ENCODE measurements at regions not wholly inside any gene's neighbourhood (a gene's known extent, or its start where the extent isn't known, plus 50 kb on each side); places are given as distances from the start of the nearest gene placed in this dataset.

DNA sequence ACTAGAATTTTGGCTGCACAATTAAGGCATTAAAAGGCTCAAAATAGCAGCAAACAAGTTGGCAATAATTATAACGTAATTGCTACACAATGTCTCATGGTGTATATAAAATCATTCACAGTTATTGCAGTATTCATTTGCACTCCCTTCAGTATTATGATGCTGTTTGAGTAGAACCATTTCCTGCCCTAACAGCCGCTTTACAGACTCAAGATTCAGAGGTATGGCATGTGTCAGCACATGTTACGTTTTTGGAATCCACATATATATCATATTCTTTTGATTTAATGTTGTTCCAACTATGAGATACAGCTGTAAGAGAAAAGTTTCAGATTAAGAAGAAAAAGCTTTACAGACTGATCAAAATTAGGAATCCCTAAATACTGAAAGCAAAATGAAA, 56.3 kb upstream of the NCKAP5 start:
- H3K4me3 ChIP-seq (ENCODE audit: low read length): no peak overlapping the region
- no CpG with 5 or more reads among the region's 3 CpGs for WGBS (ENCODE audit: insufficient coverage)
- no peak overlapping the region for H3K27ac ChIP-seq (ENCODE audit: low read length)
- DNase-seq: no peak
- H3K4me1 ChIP-seq (ENCODE audit: control insufficient read depth, insufficient read depth, low read length): no peaks in the 10 kb centered on the region
- no peaks in the 10 kb centered on the region for H3K36me3 ChIP-seq (ENCODE audit: control insufficient read depth, insufficient read depth, low read length)
- no peaks in the 10 kb centered on the region for H3K9me3 ChIP-seq (replicated peaks; ENCODE audit: control insufficient read depth, low read depth, low read length)
- no peaks in the 10 kb centered on the region for H3K27me3 ChIP-seq (ENCODE audit: control insufficient read depth, insufficient read depth, low read length)

DNA sequence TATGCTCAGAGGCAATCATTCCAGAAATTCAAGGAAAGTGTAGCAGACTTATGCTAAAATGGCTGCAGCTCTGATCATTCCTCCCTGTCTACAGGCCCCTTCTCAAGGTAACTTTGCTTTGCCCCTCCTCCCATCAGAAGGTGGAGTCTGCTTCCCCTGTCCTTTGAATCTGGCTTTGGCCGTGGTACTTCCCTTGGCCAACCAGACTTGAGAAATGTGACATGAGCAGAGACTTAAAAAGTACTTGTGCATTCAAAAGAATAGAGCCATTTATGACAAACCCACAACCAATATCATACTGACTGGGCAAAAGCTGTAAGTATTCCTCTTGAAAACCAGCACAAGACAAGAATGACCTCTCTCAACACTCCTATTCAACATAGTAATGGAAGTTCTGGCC, 59.5 kb upstream of the NCKAP5 start:
- DNase-seq: no peak
- WGBS (ENCODE audit: insufficient coverage): 100% methylated on average over 1 of the region's 1 CpG
- H3K9me3 ChIP-seq (replicated peaks; ENCODE audit: control insufficient read depth, low read depth, low read length): no peaks in the 10 kb centered on the region

DNA sequence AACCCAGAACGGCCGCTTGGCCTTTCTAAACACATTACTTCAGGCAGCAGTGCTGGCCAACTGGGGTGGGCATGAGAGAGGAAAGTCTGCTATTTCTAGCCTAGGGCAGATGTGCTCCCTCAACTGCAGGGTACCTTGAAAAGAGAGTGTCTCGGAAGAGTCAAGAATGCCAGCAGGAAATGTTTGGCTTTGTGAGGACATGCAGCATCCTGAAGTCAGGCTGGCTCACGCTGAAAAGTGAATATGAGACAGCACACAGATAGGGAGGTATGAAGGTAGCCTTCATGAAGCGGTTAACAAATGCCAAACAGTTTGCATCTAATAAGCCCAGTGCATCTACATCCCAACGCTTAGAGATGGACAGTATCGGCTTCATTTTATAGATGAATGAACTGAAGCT, 65.0 kb upstream of the NCKAP5 start:
- Histone ChIP-seq H3K4me1 (ENCODE audit: control insufficient read depth, insufficient read depth, low read length) (no peaks in the 10 kb centered on the region), H3K27ac (ENCODE audit: low read length) (no peak overlapping the region), H3K36me3 (ENCODE audit: control insufficient read depth, insufficient read depth, low read length) (no peaks in the 10 kb centered on the region), H3K27me3 (ENCODE audit: control insufficient read depth, insufficient read depth, low read length) (no peaks in the 10 kb centered on the region), H3K9me3 (replicated peaks; ENCODE audit: control insufficient read depth, low read depth, low read length) (no peaks in the 10 kb centered on the region), H3K4me3 (ENCODE audit: low read length) (no peak overlapping the region)
- 95% methylated on average over 2 of the region's 7 CpGs for WGBS (ENCODE audit: insufficient coverage)
- no peak for DNase-seq

More for the DNA sequence above, 59.5 kb upstream of the NCKAP5 start:
- H3K27ac ChIP-seq (ENCODE audit: low read length): no peak overlapping the region
- H3K4me3 ChIP-seq (ENCODE audit: low read length): no peak overlapping the region
- no peaks in the 10 kb centered on the region for H3K27me3 ChIP-seq (ENCODE audit: control insufficient read depth, insufficient read depth, low read length)
- no peaks in the 10 kb centered on the region for H3K36me3 ChIP-seq (ENCODE audit: control insufficient read depth, insufficient read depth, low read length)
- no peaks in the 10 kb centered on the region for H3K4me1 ChIP-seq (ENCODE audit: control insufficient read depth, insufficient read depth, low read length)

DNA sequence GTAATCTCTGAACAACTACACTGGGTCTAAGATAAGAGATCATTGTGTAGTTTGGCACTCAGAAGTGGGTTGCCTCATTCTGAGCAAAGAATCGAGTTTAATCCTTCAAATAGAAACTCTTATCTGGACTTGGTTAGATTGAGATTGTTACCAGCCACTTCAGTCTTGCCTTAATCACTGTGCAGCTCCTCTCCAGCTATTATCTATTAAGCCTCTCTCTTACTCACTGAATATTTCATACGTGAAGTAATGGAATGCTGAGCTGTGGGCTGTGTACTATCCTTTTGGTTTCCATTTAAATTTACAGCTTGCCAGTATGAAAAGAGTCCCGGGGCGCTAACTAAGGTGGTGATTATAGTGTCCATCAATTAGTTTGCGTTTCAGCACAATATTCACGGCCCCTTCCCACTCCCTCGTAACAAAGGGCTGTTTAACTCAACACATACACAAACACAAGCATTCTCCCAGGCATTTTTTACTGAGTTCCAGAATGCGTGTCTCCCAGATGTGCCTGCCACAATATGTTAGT, 65.7 kb upstream of the NCKAP5 start:
- DNase-seq: peak; percentile 89
- Histone ChIP-seq H3K27ac (ENCODE audit: low read length) (peak overlapping the region; percentile 57), H3K36me3 (ENCODE audit: control insufficient read depth, insufficient read depth, low read length) (no peaks in the 10 kb centered on the region), H3K27me3 (ENCODE audit: control insufficient read depth, insufficient read depth, low read length) (no peaks in the 10 kb centered on the region), H3K9me3 (replicated peaks; ENCODE audit: control insufficient read depth, low read depth, low read length) (no peaks in the 10 kb centered on the region), H3K4me3 (ENCODE audit: low read length) (no peak overlapping the region), H3K4me1 (ENCODE audit: control insufficient read depth, insufficient read depth, low read length) (no peaks in the 10 kb centered on the region)
- WGBS (ENCODE audit: insufficient coverage): no CpG with 5 or more reads among the region's 8 CpGs

DNA sequence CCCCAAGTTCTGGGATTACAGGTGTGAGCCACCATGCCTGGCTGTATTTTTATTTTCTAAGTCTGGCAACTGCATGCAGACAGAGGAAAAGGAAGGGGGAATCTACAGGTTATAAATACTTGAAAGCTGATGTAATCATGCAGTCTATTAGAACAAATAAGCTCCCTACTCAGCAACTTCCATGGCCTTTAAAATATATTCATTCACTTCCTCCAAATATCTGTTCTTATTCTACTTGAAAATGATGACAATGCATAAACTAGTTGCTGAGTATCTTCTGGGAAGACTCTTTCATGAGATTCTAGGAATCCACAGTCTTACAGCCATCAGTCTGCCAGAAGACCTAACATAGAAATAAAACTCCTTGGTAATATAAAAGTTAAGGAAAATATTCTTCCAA, 66.9 kb upstream of the NCKAP5 start:
- no peak overlapping the region for H3K27ac ChIP-seq (ENCODE audit: low read length)
- H3K9me3 ChIP-seq (replicated peaks; ENCODE audit: control insufficient read depth, low read depth, low read length): no peaks in the 10 kb centered on the region
- H3K27me3 ChIP-seq (ENCODE audit: control insufficient read depth, insufficient read depth, low read length): no peaks in the 10 kb centered on the region
- no peak overlapping the region for H3K4me3 ChIP-seq (ENCODE audit: low read length)
- no peaks in the 10 kb centered on the region for H3K36me3 ChIP-seq (ENCODE audit: control insufficient read depth, insufficient read depth, low read length)
- no peaks in the 10 kb centered on the region for H3K4me1 ChIP-seq (ENCODE audit: control insufficient read depth, insufficient read depth, low read length)
- DNase-seq: peak; percentile 71

DNA sequence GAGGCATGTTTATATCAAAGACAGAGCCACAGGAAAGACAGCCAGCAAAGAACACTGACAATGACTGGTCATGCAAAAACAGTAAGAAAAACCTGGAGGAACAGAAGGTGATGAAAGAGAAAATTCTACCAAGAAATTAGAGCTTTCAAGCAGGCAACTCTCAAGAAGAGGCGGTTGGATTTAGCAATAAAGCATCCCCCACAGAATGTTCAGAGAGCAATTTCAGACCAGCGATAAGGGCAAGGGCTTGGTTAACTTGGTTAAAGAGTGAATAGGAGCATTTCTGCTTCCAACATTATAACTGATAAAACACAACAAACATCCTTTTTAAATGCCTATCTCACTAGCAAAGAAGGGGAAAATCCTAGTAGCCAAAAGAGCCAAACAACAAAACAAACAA, 68.0 kb upstream of the NCKAP5 start:
- Histone ChIP-seq H3K27me3 (ENCODE audit: control insufficient read depth, insufficient read depth, low read length) (no peaks in the 10 kb centered on the region), H3K4me3 (ENCODE audit: low read length) (no peak overlapping the region), H3K4me1 (ENCODE audit: control insufficient read depth, insufficient read depth, low read length) (peaks cover under 1% of the 10 kb centered on the region), H3K36me3 (ENCODE audit: control insufficient read depth, insufficient read depth, low read length) (no peaks in the 10 kb centered on the region), H3K9me3 (replicated peaks; ENCODE audit: control insufficient read depth, low read depth, low read length) (no peaks in the 10 kb centered on the region), H3K27ac (ENCODE audit: low read length) (no peak overlapping the region)
- no CpG with 5 or more reads among the region's 2 CpGs for WGBS (ENCODE audit: insufficient coverage)
- DNase-seq: no peak

DNA sequence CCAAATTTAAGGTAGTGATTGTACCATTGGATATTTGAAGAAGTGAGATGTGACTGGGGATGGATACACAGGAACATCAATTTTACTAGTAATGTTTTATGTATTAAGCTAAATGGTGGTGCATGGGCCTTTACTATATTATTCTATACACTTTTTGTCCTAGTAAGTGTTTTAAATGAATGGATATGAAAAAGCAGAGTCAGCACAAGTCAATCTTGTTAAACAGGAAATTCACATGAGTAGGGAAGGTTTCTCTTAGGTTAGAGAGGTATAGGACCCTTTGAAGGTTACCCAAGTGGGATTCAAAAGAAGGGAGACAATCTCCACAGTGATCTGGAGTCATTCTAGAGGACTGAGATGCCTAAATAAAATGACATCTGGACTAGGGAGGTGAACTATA, 71.8 kb upstream of the NCKAP5 start:
- DNase-seq: no peak
- Histone ChIP-seq H3K4me1 (ENCODE audit: control insufficient read depth, insufficient read depth, low read length) (peaks cover 12% of the 10 kb centered on the region), H3K4me3 (ENCODE audit: low read length) (no peak overlapping the region), H3K9me3 (replicated peaks; ENCODE audit: control insufficient read depth, low read depth, low read length) (no peaks in the 10 kb centered on the region), H3K27me3 (ENCODE audit: control insufficient read depth, insufficient read depth, low read length) (no peaks in the 10 kb centered on the region), H3K27ac (ENCODE audit: low read length) (no peak overlapping the region), H3K36me3 (ENCODE audit: control insufficient read depth, insufficient read depth, low read length) (no peaks in the 10 kb centered on the region)

DNA sequence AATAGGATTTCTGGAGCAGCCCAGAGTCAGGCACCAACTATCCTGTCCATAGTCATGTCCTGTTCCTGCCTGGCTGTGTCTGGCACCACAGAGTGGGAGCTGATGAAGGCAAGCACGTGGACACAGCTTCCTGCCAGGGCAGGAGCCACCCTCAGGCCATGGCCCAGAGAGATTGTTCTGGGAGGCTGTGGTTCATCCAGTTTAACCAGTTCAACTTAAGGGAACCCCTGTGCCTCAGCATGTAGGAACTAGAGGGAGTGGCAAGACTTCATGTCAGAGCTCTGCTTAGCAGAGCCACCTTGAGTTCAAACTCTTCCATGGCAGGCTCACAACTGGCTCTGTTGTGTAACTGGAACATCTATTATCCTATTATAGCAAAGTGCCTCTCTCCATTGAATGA, 73.2 kb upstream of the NCKAP5 start:
- no peaks in the 10 kb centered on the region for H3K9me3 ChIP-seq (replicated peaks; ENCODE audit: control insufficient read depth, low read depth, low read length)
- peaks cover 12% of the 10 kb centered on the region for H3K4me1 ChIP-seq (ENCODE audit: control insufficient read depth, insufficient read depth, low read length)
- 40% methylated on average over 1 of the region's 1 CpG for WGBS (ENCODE audit: insufficient coverage)
- peak; percentile 25 for DNase-seq
- H3K27ac ChIP-seq (ENCODE audit: low read length): no peak overlapping the region
- H3K27me3 ChIP-seq (ENCODE audit: control insufficient read depth, insufficient read depth, low read length): no peaks in the 10 kb centered on the region
- no peaks in the 10 kb centered on the region for H3K36me3 ChIP-seq (ENCODE audit: control insufficient read depth, insufficient read depth, low read length)
- H3K4me3 ChIP-seq (ENCODE audit: low read length): no peak overlapping the region

DNA sequence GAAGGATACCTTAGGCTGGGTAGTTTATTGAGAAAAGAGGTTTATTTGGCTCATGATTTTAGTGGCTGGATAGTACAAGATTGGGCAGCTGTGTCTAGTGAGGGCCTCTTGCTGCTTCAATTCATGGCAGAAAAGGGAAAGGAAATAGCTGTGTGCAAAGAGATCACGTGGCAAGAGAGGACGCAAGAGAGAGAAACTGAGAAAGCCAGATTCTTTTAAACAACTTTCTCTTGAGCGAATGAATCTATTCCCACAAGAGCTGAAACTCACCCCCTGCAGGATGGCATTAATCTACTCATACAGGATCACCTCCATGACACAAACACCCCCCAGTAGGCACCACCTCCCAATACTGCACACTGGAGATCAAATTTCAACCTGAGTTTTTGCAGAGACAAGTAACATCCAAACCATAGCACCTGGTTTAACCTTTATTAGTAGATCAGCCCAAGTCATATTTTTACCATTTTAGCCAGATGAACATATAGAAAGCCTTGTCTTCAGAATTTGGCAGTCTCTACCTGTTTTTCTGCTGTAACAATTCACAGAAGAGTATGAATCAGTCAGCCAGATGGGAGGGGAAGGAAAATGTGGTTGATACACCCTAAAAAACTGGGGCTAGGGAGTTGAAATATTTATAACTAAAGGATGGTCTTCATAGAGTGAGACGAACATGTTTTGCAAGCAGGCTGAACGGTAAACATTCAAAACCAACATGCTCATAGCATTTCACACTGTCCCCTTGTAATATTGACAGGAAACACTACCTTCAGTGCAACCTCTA, 73.9 kb upstream of the NCKAP5 start:
- Histone ChIP-seq H3K27me3 (ENCODE audit: control insufficient read depth, insufficient read depth, low read length) (no peaks in the 10 kb centered on the region), H3K4me1 (ENCODE audit: control insufficient read depth, insufficient read depth, low read length) (peaks cover 12% of the 10 kb centered on the region), H3K4me3 (ENCODE audit: low read length) (no peak overlapping the region), H3K36me3 (ENCODE audit: control insufficient read depth, insufficient read depth, low read length) (no peaks in the 10 kb centered on the region), H3K9me3 (replicated peaks; ENCODE audit: control insufficient read depth, low read depth, low read length) (no peaks in the 10 kb centered on the region), H3K27ac (ENCODE audit: low read length) (peak overlapping the region; percentile 32)
- peak; percentile 70 for DNase-seq
- WGBS (ENCODE audit: insufficient coverage): 54% methylated on average over 3 of the region's 5 CpGs

DNA sequence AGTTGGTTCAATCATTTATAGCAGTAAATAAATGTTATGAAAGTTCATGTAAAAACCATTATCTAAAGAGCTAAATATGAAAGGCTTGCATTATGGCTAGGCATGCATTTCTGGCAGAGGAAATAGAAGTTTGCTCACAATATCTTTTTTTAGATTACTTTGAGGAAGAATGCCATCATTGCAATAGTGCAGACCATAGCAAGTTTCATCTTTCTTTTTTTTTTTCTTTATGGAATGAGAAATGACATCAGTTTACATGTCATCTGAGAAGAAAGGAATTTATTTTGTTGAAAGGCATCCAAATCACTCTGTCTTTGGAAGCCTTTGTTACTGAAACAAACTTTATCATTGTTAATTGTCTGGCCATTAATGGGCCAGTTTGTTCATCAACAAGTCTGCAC, 74.5 kb upstream of the NCKAP5 start:
- peak overlapping the region; percentile 32 for H3K27ac ChIP-seq (ENCODE audit: low read length)
- no peak overlapping the region for H3K4me3 ChIP-seq (ENCODE audit: low read length)
- peaks cover 12% of the 10 kb centered on the region for H3K4me1 ChIP-seq (ENCODE audit: control insufficient read depth, insufficient read depth, low read length)
- no peaks in the 10 kb centered on the region for H3K9me3 ChIP-seq (replicated peaks; ENCODE audit: control insufficient read depth, low read depth, low read length)
- H3K36me3 ChIP-seq (ENCODE audit: control insufficient read depth, insufficient read depth, low read length): no peaks in the 10 kb centered on the region
- no peaks in the 10 kb centered on the region for H3K27me3 ChIP-seq (ENCODE audit: control insufficient read depth, insufficient read depth, low read length)
- DNase-seq: peak; percentile 80

DNA sequence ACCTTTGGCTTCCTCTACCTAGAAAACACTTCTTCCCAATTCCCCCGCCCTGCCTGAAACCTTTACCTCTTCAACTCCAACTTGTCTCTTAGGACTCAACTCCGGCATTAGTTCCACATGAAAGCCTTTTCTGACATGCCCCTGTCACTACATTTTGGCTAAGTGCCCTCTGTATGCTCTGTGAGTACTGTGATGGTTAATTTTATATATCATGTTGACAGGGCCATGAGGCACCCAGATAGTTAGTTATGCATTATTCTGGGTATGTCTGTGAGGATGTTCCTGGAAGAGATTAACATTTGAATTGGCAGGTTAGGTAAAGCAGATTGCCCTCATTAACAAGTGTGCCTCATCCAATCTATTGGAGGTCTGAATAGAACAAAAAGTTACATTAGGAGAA, 75.6 kb upstream of the NCKAP5 start:
- H3K27me3 ChIP-seq (ENCODE audit: control insufficient read depth, insufficient read depth, low read length): no peaks in the 10 kb centered on the region
- no CpG with 5 or more reads among the region's 2 CpGs for WGBS (ENCODE audit: insufficient coverage)
- H3K36me3 ChIP-seq (ENCODE audit: control insufficient read depth, insufficient read depth, low read length): no peaks in the 10 kb centered on the region
- no peak overlapping the region for H3K4me3 ChIP-seq (ENCODE audit: low read length)
- H3K27ac ChIP-seq (ENCODE audit: low read length): no peak overlapping the region
- DNase-seq: no peak
- no peaks in the 10 kb centered on the region for H3K9me3 ChIP-seq (replicated peaks; ENCODE audit: control insufficient read depth, low read depth, low read length)
- H3K4me1 ChIP-seq (ENCODE audit: control insufficient read depth, insufficient read depth, low read length): peaks cover 12% of the 10 kb centered on the region

Data from muscle of leg (tissue), 3 donors.